ENCODE measurements at regions not wholly inside any gene's neighbourhood (a gene's known extent, or its start where the extent isn't known, plus 50 kb on each side); places are given as distances from the start of the nearest gene placed in this dataset.

DNA sequence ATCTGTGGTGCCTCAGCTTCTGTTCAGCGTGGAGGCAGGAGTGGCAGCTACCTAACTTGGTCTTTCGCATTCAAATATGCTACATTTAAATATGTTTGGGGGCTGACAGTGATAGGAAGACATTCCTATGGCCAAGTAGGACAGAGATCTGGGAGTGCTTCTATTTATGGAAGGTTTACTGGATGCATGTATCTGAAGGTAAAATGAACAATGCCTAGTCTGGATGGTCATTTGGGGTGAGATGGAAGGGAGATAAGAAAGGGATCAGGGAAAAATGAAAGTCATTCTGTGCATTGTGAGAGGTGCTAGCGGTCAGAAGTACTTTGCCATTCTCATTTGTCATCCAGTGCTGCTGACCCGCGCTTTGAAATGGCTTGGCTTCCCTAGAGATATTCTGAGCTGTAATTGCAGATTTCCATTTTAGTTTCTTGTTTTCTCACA lies 107.3 kb upstream of the FOXN2 start:
- Mint-ChIP-seq H3K4me1 (peaks cover 17% of the 10 kb centered on the region), H3K36me3 (ENCODE audit: low read depth) (no peaks in the 10 kb centered on the region), H3K9me3 (no peaks in the 10 kb centered on the region), H3K27me3 (no peaks in the 10 kb centered on the region), H3K27ac (no peak overlapping the region), H3K4me3 (no peak overlapping the region)
- DNase-seq = no peak
- TF ChIP-seq, protein P1, sequence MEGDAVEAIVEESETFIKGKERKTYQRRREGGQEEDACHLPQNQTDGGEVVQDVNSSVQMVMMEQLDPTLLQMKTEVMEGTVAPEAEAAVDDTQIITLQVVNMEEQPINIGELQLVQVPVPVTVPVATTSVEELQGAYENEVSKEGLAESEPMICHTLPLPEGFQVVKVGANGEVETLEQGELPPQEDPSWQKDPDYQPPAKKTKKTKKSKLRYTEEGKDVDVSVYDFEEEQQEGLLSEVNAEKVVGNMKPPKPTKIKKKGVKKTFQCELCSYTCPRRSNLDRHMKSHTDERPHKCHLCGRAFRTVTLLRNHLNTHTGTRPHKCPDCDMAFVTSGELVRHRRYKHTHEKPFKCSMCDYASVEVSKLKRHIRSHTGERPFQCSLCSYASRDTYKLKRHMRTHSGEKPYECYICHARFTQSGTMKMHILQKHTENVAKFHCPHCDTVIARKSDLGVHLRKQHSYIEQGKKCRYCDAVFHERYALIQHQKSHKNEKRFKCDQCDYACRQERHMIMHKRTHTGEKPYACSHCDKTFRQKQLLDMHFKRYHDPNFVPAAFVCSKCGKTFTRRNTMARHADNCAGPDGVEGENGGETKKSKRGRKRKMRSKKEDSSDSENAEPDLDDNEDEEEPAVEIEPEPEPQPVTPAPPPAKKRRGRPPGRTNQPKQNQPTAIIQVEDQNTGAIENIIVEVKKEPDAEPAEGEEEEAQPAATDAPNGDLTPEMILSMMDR (IDR thresholded peaks at IDR 0.05) = no peak
- CTCF ChIA-PET = no interaction called here
- intact Hi-C loops (cut with micrococcal nuclease) = no loop called here
- ATAC-seq (ENCODE audit: low read depth) = no peak
- POLR2A ChIA-PET = interaction anchor here (0.7 kb wide), 1 partner anchor 857 kb away, joined by 3 read pairs; no protein-coding TSS in a partner anchor

DNA sequence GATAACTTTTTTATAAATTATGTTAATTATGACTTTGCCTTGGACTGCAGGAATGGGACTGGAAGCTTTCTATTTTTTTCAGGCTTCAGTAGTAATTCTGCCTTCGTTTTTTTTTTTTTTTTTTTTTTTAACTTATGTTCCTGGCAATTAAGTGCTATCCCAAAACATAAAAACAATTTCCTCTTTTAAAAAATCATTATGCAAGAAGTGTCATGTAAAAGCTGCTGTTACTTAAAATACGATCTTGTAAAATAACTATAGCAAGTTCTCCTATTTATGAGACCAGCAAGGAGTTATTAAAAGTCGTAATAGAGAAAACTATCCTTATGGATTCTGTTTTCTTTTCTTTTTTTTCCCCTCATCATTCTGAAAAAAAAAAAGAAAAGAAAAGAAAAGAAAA lies 106.6 kb upstream of the FOXN2 start:
- Mint-ChIP-seq H3K9me3 (no peaks in the 10 kb centered on the region), H3K4me3 (no peak overlapping the region), H3K27me3 (no peaks in the 10 kb centered on the region), H3K27ac (no peak overlapping the region), H3K4me1 (peaks cover 17% of the 10 kb centered on the region), H3K36me3 (ENCODE audit: low read depth) (no peaks in the 10 kb centered on the region)
- DNase-seq = no peak
- ChIA-PET POLR2A (interaction anchor here (0.5 to 0.7 kb wide), 2 partner anchors 118 to 857 kb away, joined by 3 to 4 read pairs; no protein-coding TSS in a partner anchor), CTCF (no interaction called here)
- TF ChIP-seq, protein P1 (IDR thresholded peaks at IDR 0.05) = no peak
- ATAC-seq (ENCODE audit: low read depth) = no peak
- intact Hi-C loops (cut with micrococcal nuclease) = no loop called here

DNA sequence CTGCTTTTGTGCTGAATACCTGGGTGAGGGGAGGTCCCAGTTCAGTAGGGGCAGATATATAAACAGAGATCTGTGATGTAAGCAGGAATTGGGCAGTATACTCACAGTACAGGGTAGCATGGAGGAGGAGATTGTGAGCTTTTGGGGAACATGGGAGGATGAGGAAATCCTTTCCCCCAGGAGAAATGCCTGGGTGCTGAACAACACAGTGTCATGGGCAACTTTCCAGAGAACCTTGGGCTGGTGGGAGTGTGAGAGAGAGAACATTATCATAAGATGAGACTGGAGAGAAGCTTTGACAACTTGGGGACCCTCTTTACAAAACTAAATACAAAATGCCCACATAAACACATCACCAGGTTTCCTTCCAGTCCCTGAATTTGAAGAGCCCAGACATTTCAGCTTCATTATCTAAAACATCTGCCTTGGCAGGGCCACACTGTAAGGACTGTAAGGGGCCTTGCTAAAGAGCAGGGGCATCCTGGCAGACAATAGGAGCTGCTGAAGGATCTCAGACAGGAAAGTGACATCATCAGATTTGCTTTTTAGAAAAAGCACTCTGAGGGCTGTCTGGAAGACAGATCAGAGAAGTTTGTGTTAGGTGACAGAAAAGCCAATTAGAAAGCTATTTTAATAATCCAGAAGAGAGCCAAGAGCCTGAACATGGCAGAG lies 105.1 kb upstream of the FOXN2 start:
- H3K4me3 Mint-ChIP-seq = no peak overlapping the region
- ChIA-PET POLR2A (interaction anchor here (0.7 kb wide), 1 partner anchor 137 kb away, joined by 8 read pairs; no protein-coding TSS in a partner anchor), CTCF (no interaction called here)
- no peak for ATAC-seq (ENCODE audit: low read depth)
- no peak overlapping the region for H3K27ac Mint-ChIP-seq
- TF ChIP-seq, protein P1 (IDR thresholded peaks at IDR 0.05) = no peak
- peaks cover 17% of the 10 kb centered on the region for H3K4me1 Mint-ChIP-seq
- no peak for DNase-seq
- no peaks in the 10 kb centered on the region for H3K36me3 Mint-ChIP-seq (ENCODE audit: low read depth)
- no peaks in the 10 kb centered on the region for H3K9me3 Mint-ChIP-seq
- no peaks in the 10 kb centered on the region for H3K27me3 Mint-ChIP-seq
- intact Hi-C loops (cut with micrococcal nuclease) = no loop called here

DNA sequence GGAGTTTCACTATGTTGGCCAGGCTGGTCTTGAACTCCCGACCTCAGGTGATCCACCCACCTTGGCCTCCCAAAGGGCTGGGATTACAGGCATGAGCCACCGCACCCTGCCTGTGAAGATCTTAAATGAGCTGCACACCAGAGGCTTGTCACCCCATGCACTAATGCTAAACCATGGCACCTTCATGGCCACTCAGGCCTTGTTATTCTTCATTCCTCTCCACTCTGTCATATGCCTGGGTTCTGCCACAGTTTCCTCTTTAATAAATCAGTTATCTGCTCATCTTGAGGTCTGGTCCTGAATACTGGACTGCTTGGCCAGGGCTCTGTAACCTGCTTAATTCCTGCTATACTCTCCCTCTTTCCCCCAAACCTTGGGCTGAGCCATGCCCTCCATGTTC lies 104.3 kb upstream of the FOXN2 start:
- intact Hi-C loops (cut with micrococcal nuclease) = no loop called here
- no peak overlapping the region for H3K27ac Mint-ChIP-seq

DNA sequence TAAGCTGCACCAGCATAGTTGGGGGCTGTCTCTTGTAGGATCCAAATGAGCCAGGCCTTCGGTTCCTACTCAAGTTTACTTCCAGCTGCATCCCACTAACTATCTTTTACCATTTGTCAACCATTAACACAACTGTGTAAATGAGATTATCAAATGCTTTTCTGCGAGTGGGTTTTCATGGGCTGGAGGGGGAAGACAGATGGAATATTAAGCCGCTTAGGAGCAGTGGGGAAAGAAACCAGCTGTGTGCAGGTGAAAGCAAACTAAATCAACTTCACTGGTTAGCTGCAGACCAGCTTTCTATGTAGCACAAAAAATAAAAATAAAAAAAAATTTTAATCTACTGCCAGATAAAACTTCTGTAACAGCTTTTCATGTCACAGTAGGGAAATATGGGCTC lies 100.8 kb upstream of the FOXN2 start:
- no peak overlapping the region for H3K27ac Mint-ChIP-seq
- intact Hi-C loops (cut with micrococcal nuclease) = no loop called here

More for the DNA sequence above, 104.3 kb upstream of the FOXN2 start:
- Mint-ChIP-seq H3K4me1 (peaks cover 12% of the 10 kb centered on the region), H3K4me3 (no peak overlapping the region), H3K9me3 (no peaks in the 10 kb centered on the region), H3K27me3 (no peaks in the 10 kb centered on the region), H3K36me3 (ENCODE audit: low read depth) (no peaks in the 10 kb centered on the region)
- DNase-seq (no peak), ATAC-seq (ENCODE audit: low read depth) (no peak)
- POLR2A ChIA-PET = no interaction called here
- TF ChIP-seq, protein P1 (IDR thresholded peaks at IDR 0.05) = no peak
- CTCF ChIA-PET = no interaction called here

More for the DNA sequence above, 100.8 kb upstream of the FOXN2 start:
- no peaks in the 10 kb centered on the region for H3K36me3 Mint-ChIP-seq (ENCODE audit: low read depth)
- no peak overlapping the region for H3K4me3 Mint-ChIP-seq
- no peaks in the 10 kb centered on the region for H3K4me1 Mint-ChIP-seq
- TF ChIP-seq, protein P1 (IDR thresholded peaks at IDR 0.05) = no peak
- ChIA-PET CTCF (no interaction called here), POLR2A (no interaction called here)
- ATAC-seq (ENCODE audit: low read depth) = no peak
- peaks cover 2% of the 10 kb centered on the region for H3K9me3 Mint-ChIP-seq
- no peak for DNase-seq
- no peaks in the 10 kb centered on the region for H3K27me3 Mint-ChIP-seq
